ENCODE measurements at regions not wholly inside any gene's neighbourhood (a gene's known extent, or its start where the extent isn't known, plus 50 kb on each side); places are given as distances from the start of the nearest gene placed in this dataset.

GRCh38 chr12:126602612-126603011 lies 1537.4 kb downstream of the AACS start:
- no peak for DNase-seq (ENCODE audit: low read depth)
- H3K4me3 ChIP-seq (ENCODE audit: low read depth, low read length), result no peak overlapping the region
- no peak for TF ChIP-seq CTCF (conservative IDR thresholded peaks at IDR 0.05; ENCODE audit: low read depth, low read length)

- no peak for TF ChIP-seq CTCF (conservative IDR thresholded peaks at IDR 0.05; ENCODE audit: low read depth, low read length)
- DNase-seq (ENCODE audit: low read depth), result no peak
- H3K4me3 ChIP-seq (ENCODE audit: low read depth, low read length), result no peak overlapping the region
Measured at GRCh38 chr12:126607157-126607556, 1541.9 kb downstream of the AACS start.

- DNase-seq (ENCODE audit: low read depth), result no peak
- no peak for TF ChIP-seq CTCF (conservative IDR thresholded peaks at IDR 0.05; ENCODE audit: low read depth, low read length)
- no peak overlapping the region for H3K4me3 ChIP-seq (ENCODE audit: low read depth, low read length)
Measured at GRCh38 chr12:126607867-126608266, 1542.6 kb downstream of the AACS start.

GRCh38 chr12:126608607-126609175 lies 1543.5 kb downstream of the AACS start:
- no peak for TF ChIP-seq CTCF (conservative IDR thresholded peaks at IDR 0.05; ENCODE audit: low read depth, low read length)
- no peak for DNase-seq (ENCODE audit: low read depth)
- H3K4me3 ChIP-seq (ENCODE audit: low read depth, low read length), result no peak overlapping the region

- no peak for DNase-seq (ENCODE audit: low read depth)
- no peak for TF ChIP-seq CTCF (conservative IDR thresholded peaks at IDR 0.05; ENCODE audit: low read depth, low read length)
- H3K4me3 ChIP-seq (ENCODE audit: low read depth, low read length), result no peak overlapping the region
Measured at GRCh38 chr12:126616441-126616840, 1551.2 kb downstream of the AACS start.

- no peak overlapping the region for H3K4me3 ChIP-seq (ENCODE audit: low read depth, low read length)
- DNase-seq (ENCODE audit: low read depth), result no peak
- TF ChIP-seq CTCF (conservative IDR thresholded peaks at IDR 0.05; ENCODE audit: low read depth, low read length), result peak; percentile 20
Measured at GRCh38 chr12:126617312-126617711, 1552.1 kb downstream of the AACS start.

GRCh38 chr12:126627596-126627995 lies 1562.4 kb downstream of the AACS start:
- no peak for DNase-seq (ENCODE audit: low read depth)
- no peak for TF ChIP-seq CTCF (conservative IDR thresholded peaks at IDR 0.05; ENCODE audit: low read depth, low read length)
- H3K4me3 ChIP-seq (ENCODE audit: low read depth, low read length), result no peak overlapping the region
